ENCODE measurements at regions not wholly inside any gene's neighbourhood (a gene's known extent, or its start where the extent isn't known, plus 50 kb on each side); places are given as distances from the start of the nearest gene placed in this dataset.

- in situ Hi-C loops (cut with HindIII; ENCODE audit: low pct_ligation_motif_present, low sequenced_read_pairs): no loop called here
- no peaks in the 10 kb centered on the region for H3K36me3 ChIP-seq (replicated peaks)
- no peak for TF ChIP-seq CTCF (IDR thresholded peaks at IDR 0.05; ENCODE audit: low read depth, low read length, missing control alignments)
- H3K4me3 ChIP-seq (ENCODE audit: low read depth, low read length): no peak overlapping the region
- H3K27me3 ChIP-seq (replicated peaks): no peaks in the 10 kb centered on the region
- no peak overlapping the region for H3K27ac ChIP-seq
- no peak for DNase-seq
Observed at GRCh38 chr3:56962922-56963321, 97.5 kb upstream of the SPATA12 start.

- Histone ChIP-seq H3K4me3 (ENCODE audit: low read depth, low read length) (no peak overlapping the region), H3K36me3 (replicated peaks) (no peaks in the 10 kb centered on the region), H3K27ac (no peak overlapping the region), H3K27me3 (replicated peaks) (no peaks in the 10 kb centered on the region)
- TF ChIP-seq CTCF (IDR thresholded peaks at IDR 0.05; ENCODE audit: low read depth, low read length, missing control alignments): no peak
- no peak for DNase-seq
- in situ Hi-C loops (cut with HindIII; ENCODE audit: low pct_ligation_motif_present, low sequenced_read_pairs): no loop called here
Observed at GRCh38 chr3:56962206-56962605, 98.3 kb upstream of the SPATA12 start.

GRCh38 chr3:56960234-56960917, 100.1 kb upstream of the SPATA12 start:
- Histone ChIP-seq H3K27me3 (replicated peaks) (no peaks in the 10 kb centered on the region), H3K27ac (no peak overlapping the region), H3K4me3 (ENCODE audit: low read depth, low read length) (no peak overlapping the region), H3K36me3 (replicated peaks) (no peaks in the 10 kb centered on the region)
- no peak for TF ChIP-seq CTCF (IDR thresholded peaks at IDR 0.05; ENCODE audit: low read depth, low read length, missing control alignments)
- DNase-seq: no peak
- in situ Hi-C loops (cut with HindIII; ENCODE audit: low pct_ligation_motif_present, low sequenced_read_pairs): no loop called here

GRCh38 chr3:56958879-56959278, 101.6 kb upstream of the SPATA12 start:
- Histone ChIP-seq H3K27me3 (replicated peaks) (no peaks in the 10 kb centered on the region), H3K36me3 (replicated peaks) (no peaks in the 10 kb centered on the region), H3K27ac (no peak overlapping the region), H3K4me3 (ENCODE audit: low read depth, low read length) (no peak overlapping the region)
- no peak for TF ChIP-seq CTCF (IDR thresholded peaks at IDR 0.05; ENCODE audit: low read depth, low read length, missing control alignments)
- no peak for DNase-seq
- in situ Hi-C loops (cut with HindIII; ENCODE audit: low pct_ligation_motif_present, low sequenced_read_pairs): no loop called here

GRCh38 chr3:56957522-56957921, 102.9 kb upstream of the SPATA12 start:
- no peak for TF ChIP-seq CTCF (IDR thresholded peaks at IDR 0.05; ENCODE audit: low read depth, low read length, missing control alignments)
- no peaks in the 10 kb centered on the region for H3K27me3 ChIP-seq (replicated peaks)
- no peak overlapping the region for H3K27ac ChIP-seq
- H3K4me3 ChIP-seq (ENCODE audit: low read depth, low read length): no peak overlapping the region
- no peak for DNase-seq
- in situ Hi-C loops (cut with HindIII; ENCODE audit: low pct_ligation_motif_present, low sequenced_read_pairs): no loop called here
- no peaks in the 10 kb centered on the region for H3K36me3 ChIP-seq (replicated peaks)

- Histone ChIP-seq H3K27ac (no peak overlapping the region), H3K36me3 (replicated peaks) (no peaks in the 10 kb centered on the region), H3K27me3 (replicated peaks) (no peaks in the 10 kb centered on the region), H3K4me3 (ENCODE audit: low read depth, low read length) (no peak overlapping the region)
- DNase-seq: no peak
- in situ Hi-C loops (cut with HindIII; ENCODE audit: low pct_ligation_motif_present, low sequenced_read_pairs): no loop called here
- TF ChIP-seq CTCF (IDR thresholded peaks at IDR 0.05; ENCODE audit: low read depth, low read length, missing control alignments): no peak
Observed at GRCh38 chr3:56956906-56957305, 103.6 kb upstream of the SPATA12 start.
